ENCODE measurements at regions not wholly inside any gene's neighbourhood (a gene's known extent, or its start where the extent isn't known, plus 50 kb on each side); places are given as distances from the start of the nearest gene placed in this dataset.

- in situ Hi-C loops (cut with MboI; ENCODE audit: low pct_unique_long_range_greater_than_20kb, low sequenced_read_pairs, unreplicated experiment): no loop called here
- no peak for DNase-seq (ENCODE audit: low spot score)
- TF ChIP-seq CTCF (IDR thresholded peaks at IDR 0.05; ENCODE audit: extremely low read depth, insufficient read depth, missing control alignments): no peak
Measured at GRCh38 chr2:40043641-40044040, 264.6 kb upstream of the THUMPD2 start.

- in situ Hi-C loops (cut with MboI; ENCODE audit: low pct_unique_long_range_greater_than_20kb, low sequenced_read_pairs, unreplicated experiment): no loop called here
- no peak for DNase-seq (ENCODE audit: low spot score)
- TF ChIP-seq CTCF (IDR thresholded peaks at IDR 0.05; ENCODE audit: extremely low read depth, insufficient read depth, missing control alignments): no peak
Measured at GRCh38 chr2:40043191-40043590, 264.1 kb upstream of the THUMPD2 start.

- no peak for DNase-seq (ENCODE audit: low spot score)
- no peak for TF ChIP-seq CTCF (IDR thresholded peaks at IDR 0.05; ENCODE audit: extremely low read depth, insufficient read depth, missing control alignments)
- in situ Hi-C loops (cut with MboI; ENCODE audit: low pct_unique_long_range_greater_than_20kb, low sequenced_read_pairs, unreplicated experiment): no loop called here
Measured at GRCh38 chr2:40041422-40042382, 262.6 kb upstream of the THUMPD2 start.

- in situ Hi-C loops (cut with MboI; ENCODE audit: low pct_unique_long_range_greater_than_20kb, low sequenced_read_pairs, unreplicated experiment): no loop called here
- TF ChIP-seq CTCF (IDR thresholded peaks at IDR 0.05; ENCODE audit: extremely low read depth, insufficient read depth, missing control alignments): no peak
- DNase-seq (ENCODE audit: low spot score): no peak
Measured at GRCh38 chr2:40039549-40039948, 260.5 kb upstream of the THUMPD2 start.

GRCh38 chr2:40038646-40039045 lies 259.6 kb upstream of the THUMPD2 start:
- DNase-seq (ENCODE audit: low spot score): no peak
- no peak for TF ChIP-seq CTCF (IDR thresholded peaks at IDR 0.05; ENCODE audit: extremely low read depth, insufficient read depth, missing control alignments)
- in situ Hi-C loops (cut with MboI; ENCODE audit: low pct_unique_long_range_greater_than_20kb, low sequenced_read_pairs, unreplicated experiment): no loop called here

GRCh38 chr2:40037303-40037702 lies 258.2 kb upstream of the THUMPD2 start:
- in situ Hi-C loops (cut with MboI; ENCODE audit: low pct_unique_long_range_greater_than_20kb, low sequenced_read_pairs, unreplicated experiment): no loop called here
- no peak for TF ChIP-seq CTCF (IDR thresholded peaks at IDR 0.05; ENCODE audit: extremely low read depth, insufficient read depth, missing control alignments)
- DNase-seq (ENCODE audit: low spot score): no peak
